ENCODE measurements at regions not wholly inside any gene's neighbourhood (a gene's known extent, or its start where the extent isn't known, plus 50 kb on each side); places are given as distances from the start of the nearest gene placed in this dataset.

GRCh38 chr3:106862067-106862466 lies 515.2 kb upstream of the CCDC54 start:
- Histone ChIP-seq H3K4me1 (no peaks in the 10 kb centered on the region), H3K27me3 (no peaks in the 10 kb centered on the region), H3K36me3 (no peaks in the 10 kb centered on the region), H3K9me3 (no peaks in the 10 kb centered on the region), H3K4me3 (no peak overlapping the region), H3K27ac (no peak overlapping the region)
- ATAC-seq (no peak), DNase-seq (no peak)
- in situ Hi-C loops (cut with MboI; ENCODE audit: low sequenced_read_pairs in 4 of 4): no loop called here
- TF ChIP-seq POLR2A (IDR thresholded peaks at IDR 0.05) (no peak), CTCF (IDR thresholded peaks at IDR 0.05 in 4 of 5, conservative IDR thresholded peaks at IDR 0.05 in 1 of 5) (no peak)
- intact Hi-C loops (cut with DNase I; ENCODE audit: low total_unique reads): no loop called here

- Histone ChIP-seq H3K27ac (no peak overlapping the region), H3K36me3 (no peaks in the 10 kb centered on the region), H3K4me1 (no peaks in the 10 kb centered on the region), H3K27me3 (no peaks in the 10 kb centered on the region), H3K9me3 (no peaks in the 10 kb centered on the region), H3K4me3 (no peak overlapping the region)
- in situ Hi-C loops (cut with MboI; ENCODE audit: low sequenced_read_pairs in 4 of 4) (no loop called here), intact Hi-C loops (cut with DNase I; ENCODE audit: low total_unique reads) (no loop called here)
- TF ChIP-seq POLR2A (IDR thresholded peaks at IDR 0.05): no peak
- no peak for TF ChIP-seq CTCF (IDR thresholded peaks at IDR 0.05 in 4 of 5, conservative IDR thresholded peaks at IDR 0.05 in 1 of 5)
- ATAC-seq (no peak), DNase-seq (no peak)
Measured at GRCh38 chr3:106877627-106878026, 499.6 kb upstream of the CCDC54 start.

GRCh38 chr3:106880206-106880605 lies 497.0 kb upstream of the CCDC54 start:
- H3K27ac ChIP-seq: no peak overlapping the region
- intact Hi-C loops (cut with DNase I; ENCODE audit: low total_unique reads): no loop called here
- in situ Hi-C loops (cut with MboI; ENCODE audit: low sequenced_read_pairs in 4 of 4): no loop called here
- no peaks in the 10 kb centered on the region for H3K36me3 ChIP-seq
- DNase-seq: no peak
- no peak overlapping the region for H3K4me3 ChIP-seq
- no peaks in the 10 kb centered on the region for H3K27me3 ChIP-seq
- no peaks in the 10 kb centered on the region for H3K4me1 ChIP-seq
- no peaks in the 10 kb centered on the region for H3K9me3 ChIP-seq
- no peak for TF ChIP-seq CTCF (IDR thresholded peaks at IDR 0.05 in 4 of 5, conservative IDR thresholded peaks at IDR 0.05 in 1 of 5)
- TF ChIP-seq POLR2A (IDR thresholded peaks at IDR 0.05): no peak
- no peak for ATAC-seq

- no peaks in the 10 kb centered on the region for H3K4me1 ChIP-seq
- H3K27me3 ChIP-seq: no peaks in the 10 kb centered on the region
- H3K4me3 ChIP-seq: no peak overlapping the region
- no peak overlapping the region for H3K27ac ChIP-seq
- in situ Hi-C loops (cut with MboI; ENCODE audit: low sequenced_read_pairs in 4 of 4) (no loop called here), intact Hi-C loops (cut with DNase I; ENCODE audit: low total_unique reads) (no loop called here)
- DNase-seq (no peak), ATAC-seq (no peak)
- H3K36me3 ChIP-seq: no peaks in the 10 kb centered on the region
- H3K9me3 ChIP-seq: no peaks in the 10 kb centered on the region
- TF ChIP-seq CTCF (IDR thresholded peaks at IDR 0.05 in 4 of 5, conservative IDR thresholded peaks at IDR 0.05 in 1 of 5) (no peak), POLR2A (IDR thresholded peaks at IDR 0.05) (no peak)
Measured at GRCh38 chr3:106881186-106881585, 496.1 kb upstream of the CCDC54 start.

- no peak for ATAC-seq
- no peaks in the 10 kb centered on the region for H3K4me1 ChIP-seq
Measured at GRCh38 chr3:106882297-106882696, 494.9 kb upstream of the CCDC54 start.

More at GRCh38 chr3:106882297-106882696, 494.9 kb upstream of the CCDC54 start:
- no peak for TF ChIP-seq POLR2A (IDR thresholded peaks at IDR 0.05)
- no peak for TF ChIP-seq CTCF (IDR thresholded peaks at IDR 0.05 in 4 of 5, conservative IDR thresholded peaks at IDR 0.05 in 1 of 5)
- no peak overlapping the region for H3K27ac ChIP-seq
- no peaks in the 10 kb centered on the region for H3K27me3 ChIP-seq
- no peak overlapping the region for H3K4me3 ChIP-seq
- intact Hi-C loops (cut with DNase I; ENCODE audit: low total_unique reads): no loop called here
- DNase-seq: no peak
- no peaks in the 10 kb centered on the region for H3K36me3 ChIP-seq
- H3K9me3 ChIP-seq: no peaks in the 10 kb centered on the region
- in situ Hi-C loops (cut with MboI; ENCODE audit: low sequenced_read_pairs in 4 of 4): no loop called here
